ENCODE measurements at regions not wholly inside any gene's neighbourhood (a gene's known extent, or its start where the extent isn't known, plus 50 kb on each side); places are given as distances from the start of the nearest gene placed in this dataset.

GRCh38 chr17:62322313-62322712, 58.0 kb upstream of the EFCAB3 start:
- Histone ChIP-seq H3F3A (ENCODE audit: insufficient read depth, low read length) (no peaks in the 10 kb centered on the region), H3K9ac (ENCODE audit: low read length) (no peak overlapping the region), H4K20me1 (ENCODE audit: insufficient read depth, low read length) (no peaks in the 10 kb centered on the region), H3K4me3 (ENCODE audit: low read length) (no peak overlapping the region), H2AFZ (ENCODE audit: low read length) (no peak overlapping the region), H3K79me2 (ENCODE audit: low read length) (no peaks in the 10 kb centered on the region), H3K36me3 (replicated peaks; ENCODE audit: insufficient read depth, low read length) (no peaks in the 10 kb centered on the region), H3K4me2 (ENCODE audit: low read depth, low read length) (no peak overlapping the region), H3K9me3 (replicated peaks; ENCODE audit: insufficient read depth, low read length) (no peaks in the 10 kb centered on the region), H3K27me3 (replicated peaks; ENCODE audit: insufficient read depth, low read length) (no peaks in the 10 kb centered on the region), H3K27ac (ENCODE audit: low read length) (no peak overlapping the region), H3K9me2 (replicated peaks; ENCODE audit: insufficient read depth, low read length) (no peaks in the 10 kb centered on the region), H3K4me1 (ENCODE audit: low read length) (no peaks in the 10 kb centered on the region)
- no peak for DNase-seq
- TF ChIP-seq EZH2 (optimal IDR thresholded peaks at IDR 0.05; ENCODE audit: low read depth, low read length) (no peak), EZH2phosphoT487 (IDR thresholded peaks at IDR 0.05; ENCODE audit: low read length) (no peak)
- TF ChIP-seq, protein P1, sequence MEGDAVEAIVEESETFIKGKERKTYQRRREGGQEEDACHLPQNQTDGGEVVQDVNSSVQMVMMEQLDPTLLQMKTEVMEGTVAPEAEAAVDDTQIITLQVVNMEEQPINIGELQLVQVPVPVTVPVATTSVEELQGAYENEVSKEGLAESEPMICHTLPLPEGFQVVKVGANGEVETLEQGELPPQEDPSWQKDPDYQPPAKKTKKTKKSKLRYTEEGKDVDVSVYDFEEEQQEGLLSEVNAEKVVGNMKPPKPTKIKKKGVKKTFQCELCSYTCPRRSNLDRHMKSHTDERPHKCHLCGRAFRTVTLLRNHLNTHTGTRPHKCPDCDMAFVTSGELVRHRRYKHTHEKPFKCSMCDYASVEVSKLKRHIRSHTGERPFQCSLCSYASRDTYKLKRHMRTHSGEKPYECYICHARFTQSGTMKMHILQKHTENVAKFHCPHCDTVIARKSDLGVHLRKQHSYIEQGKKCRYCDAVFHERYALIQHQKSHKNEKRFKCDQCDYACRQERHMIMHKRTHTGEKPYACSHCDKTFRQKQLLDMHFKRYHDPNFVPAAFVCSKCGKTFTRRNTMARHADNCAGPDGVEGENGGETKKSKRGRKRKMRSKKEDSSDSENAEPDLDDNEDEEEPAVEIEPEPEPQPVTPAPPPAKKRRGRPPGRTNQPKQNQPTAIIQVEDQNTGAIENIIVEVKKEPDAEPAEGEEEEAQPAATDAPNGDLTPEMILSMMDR (IDR thresholded peaks at IDR 0.05; ENCODE audit: low read length), result no peak

DNA sequence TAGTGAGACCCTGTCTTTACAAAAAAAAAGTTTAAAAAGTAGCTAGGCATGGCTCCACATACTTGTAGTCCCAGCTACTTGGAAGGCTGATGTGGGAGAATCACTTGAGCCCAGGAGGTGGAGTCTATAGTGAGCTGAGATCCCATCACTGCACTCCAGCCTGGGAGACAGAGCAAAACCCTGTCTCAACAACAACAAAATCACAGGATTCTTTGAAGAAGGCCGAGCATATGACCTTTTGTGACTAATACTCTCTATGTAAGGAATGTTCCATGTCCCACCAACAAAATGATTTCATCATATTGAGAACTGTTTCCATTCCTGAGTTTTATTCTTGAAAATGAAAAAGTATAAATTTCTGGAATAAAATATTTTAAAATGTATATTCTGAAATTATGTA, 58.9 kb upstream of the EFCAB3 start:
- TF ChIP-seq EZH2 (optimal IDR thresholded peaks at IDR 0.05; ENCODE audit: low read depth, low read length), result no peak
- TF ChIP-seq, protein P1 (IDR thresholded peaks at IDR 0.05; ENCODE audit: low read length), result no peak
- TF ChIP-seq EZH2phosphoT487 (IDR thresholded peaks at IDR 0.05; ENCODE audit: low read length), result no peak

DNA sequence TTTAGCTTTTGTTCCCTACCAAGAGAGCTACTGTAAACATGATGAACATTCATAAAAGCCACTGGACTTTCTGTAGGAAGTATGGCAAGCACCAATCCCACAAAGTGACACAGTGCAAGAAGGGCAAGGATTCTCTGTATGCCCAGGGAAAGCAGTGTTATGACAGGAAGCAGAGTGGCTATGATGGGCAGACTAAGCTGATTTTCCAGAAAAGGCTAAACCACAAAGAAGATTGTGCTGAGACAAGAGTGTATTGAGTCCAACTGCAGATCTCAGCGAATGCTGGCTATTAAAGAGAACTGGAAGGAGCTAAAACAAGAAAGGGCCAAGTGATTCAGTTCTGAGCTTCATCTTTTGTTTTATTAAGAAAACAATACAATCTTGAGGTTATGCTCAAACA, 60.5 kb upstream of the EFCAB3 start:
- DNase-seq, result no peak
- no peak overlapping the region for H3K9ac ChIP-seq (ENCODE audit: low read length)
- H3F3A ChIP-seq (ENCODE audit: insufficient read depth, low read length), result no peaks in the 10 kb centered on the region
- no peaks in the 10 kb centered on the region for H3K9me2 ChIP-seq (replicated peaks; ENCODE audit: insufficient read depth, low read length)
- H3K27ac ChIP-seq (ENCODE audit: low read length), result no peak overlapping the region
- no peaks in the 10 kb centered on the region for H4K20me1 ChIP-seq (ENCODE audit: insufficient read depth, low read length)
- no peaks in the 10 kb centered on the region for H3K36me3 ChIP-seq (replicated peaks; ENCODE audit: insufficient read depth, low read length)
- H3K4me2 ChIP-seq (ENCODE audit: low read depth, low read length), result no peak overlapping the region
- H3K9me3 ChIP-seq (replicated peaks; ENCODE audit: insufficient read depth, low read length), result no peaks in the 10 kb centered on the region
- no peaks in the 10 kb centered on the region for H3K79me2 ChIP-seq (ENCODE audit: low read length)
- H3K27me3 ChIP-seq (replicated peaks; ENCODE audit: insufficient read depth, low read length), result no peaks in the 10 kb centered on the region
- H3K4me1 ChIP-seq (ENCODE audit: low read length), result no peaks in the 10 kb centered on the region
- no peak overlapping the region for H2AFZ ChIP-seq (ENCODE audit: low read length)
- no peak overlapping the region for H3K4me3 ChIP-seq (ENCODE audit: low read length)
- TF ChIP-seq EZH2 (optimal IDR thresholded peaks at IDR 0.05; ENCODE audit: low read depth, low read length), result no peak
- TF ChIP-seq, protein P1 (IDR thresholded peaks at IDR 0.05; ENCODE audit: low read length), result no peak
- no peak for TF ChIP-seq EZH2phosphoT487 (IDR thresholded peaks at IDR 0.05; ENCODE audit: low read length)

More for the DNA sequence above, 58.9 kb upstream of the EFCAB3 start:
- H3K79me2 ChIP-seq (ENCODE audit: low read length), result no peaks in the 10 kb centered on the region
- no peak overlapping the region for H2AFZ ChIP-seq (ENCODE audit: low read length)
- H3K9me3 ChIP-seq (replicated peaks; ENCODE audit: insufficient read depth, low read length), result no peaks in the 10 kb centered on the region
- H3K27ac ChIP-seq (ENCODE audit: low read length), result no peak overlapping the region
- no peak for DNase-seq
- no peak overlapping the region for H3K4me2 ChIP-seq (ENCODE audit: low read depth, low read length)
- no peak overlapping the region for H3K9ac ChIP-seq (ENCODE audit: low read length)
- H3K4me1 ChIP-seq (ENCODE audit: low read length), result no peaks in the 10 kb centered on the region
- H3K27me3 ChIP-seq (replicated peaks; ENCODE audit: insufficient read depth, low read length), result no peaks in the 10 kb centered on the region
- H3F3A ChIP-seq (ENCODE audit: insufficient read depth, low read length), result no peaks in the 10 kb centered on the region
- no peaks in the 10 kb centered on the region for H3K9me2 ChIP-seq (replicated peaks; ENCODE audit: insufficient read depth, low read length)
- H3K4me3 ChIP-seq (ENCODE audit: low read length), result no peak overlapping the region
- H4K20me1 ChIP-seq (ENCODE audit: insufficient read depth, low read length), result no peaks in the 10 kb centered on the region
- H3K36me3 ChIP-seq (replicated peaks; ENCODE audit: insufficient read depth, low read length), result no peaks in the 10 kb centered on the region
